ENCODE measurements at regions not wholly inside any gene's neighbourhood (a gene's known extent, or its start where the extent isn't known, plus 50 kb on each side); places are given as distances from the start of the nearest gene placed in this dataset.

DNA sequence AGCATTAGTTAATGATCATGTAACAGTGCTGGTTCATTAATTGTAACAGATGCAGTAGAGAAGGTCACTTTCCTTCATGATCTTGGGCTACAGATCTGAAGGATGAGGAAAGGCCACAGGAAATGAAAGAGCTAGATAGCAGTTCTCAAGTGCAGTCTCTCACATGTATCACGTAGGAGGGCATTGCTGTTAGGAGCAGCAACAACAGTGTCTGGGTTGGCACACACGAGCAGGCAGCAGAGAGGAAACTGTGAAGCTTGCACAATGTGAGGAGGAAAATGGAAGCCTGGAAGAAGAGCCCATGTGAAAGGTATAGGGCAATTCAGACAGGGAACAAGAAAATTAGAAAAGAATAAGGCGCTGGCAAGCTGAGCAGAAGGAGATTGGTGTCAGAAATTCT is 1741.5 kb downstream of the PCDH9 start:
- Histone ChIP-seq H3K9me3 (ENCODE audit: low read length) (no peaks in the 10 kb centered on the region; the same call in 1 of the 2 replicates), H3K27me3 (ENCODE audit: control insufficient read depth in 1 of 2, insufficient read depth in 2 of 2, low read length in 2 of 2) (no peaks in the 10 kb centered on the region), H3K36me3 (replicated peaks in 1 of 2; ENCODE audit: control insufficient read depth in 1 of 2, insufficient read depth in 2 of 2, low read length in 2 of 2) (no peaks in the 10 kb centered on the region), H3K4me3 (replicated peaks in 1 of 3; ENCODE audit: insufficient read depth in 1 of 3, low read depth in 2 of 3, low read length in 3 of 3) (no peak overlapping the region), H3K79me2 (ENCODE audit: insufficient read depth, low read length) (no peaks in the 10 kb centered on the region), H3K27ac (ENCODE audit: extremely low read length, insufficient read depth, low read length) (no peak overlapping the region), H3K9ac (ENCODE audit: insufficient read depth, low read depth, low read length) (no peak overlapping the region), H2AFZ (ENCODE audit: low read length) (no peak overlapping the region), H3K4me2 (ENCODE audit: low read depth, low read length) (no peak overlapping the region), H4K20me1 (ENCODE audit: insufficient read depth, low read length) (no peaks in the 10 kb centered on the region), H3K4me1 (ENCODE audit: insufficient read depth, low read length) (no peaks in the 10 kb centered on the region)
- DNase-seq (ENCODE audit: low spot score) (no peak), FAIRE-seq (no peak), ATAC-seq (no peak)
- no TSS peak for BruUV-seq (replicated peaks)
- in situ Hi-C loops (cut with HindIII; ENCODE audit: extremely low pct_ligation_motif_present, low pct_unique_long_range_greater_than_20kb), result no loop called here
- ChIA-PET POLR2A (no interaction called here), CTCF (ENCODE audit: low intra/inter-chr PET ratio, low total read pairs) (no interaction called here)
- 0% methylated on average over 3 of the region's 3 CpGs for WGBS (ENCODE audit: low lambda C conversion rate)
- TF ChIP-seq SSRP1 (CRISPR knock-in tag; IDR thresholded peaks at IDR 0.05), result no peak
- TF ChIP-seq HNRNPUL1 (IDR thresholded peaks at IDR 0.05; ENCODE audit: low read depth, low read length), result no peak
- no peak for TF ChIP-seq DNMT3B (CRISPR knock-in tag; conservative IDR thresholded peaks at IDR 0.05)
- intact Hi-C loops (cut with micrococcal nuclease; ENCODE audit: unreplicated experiment), result no loop called here

DNA sequence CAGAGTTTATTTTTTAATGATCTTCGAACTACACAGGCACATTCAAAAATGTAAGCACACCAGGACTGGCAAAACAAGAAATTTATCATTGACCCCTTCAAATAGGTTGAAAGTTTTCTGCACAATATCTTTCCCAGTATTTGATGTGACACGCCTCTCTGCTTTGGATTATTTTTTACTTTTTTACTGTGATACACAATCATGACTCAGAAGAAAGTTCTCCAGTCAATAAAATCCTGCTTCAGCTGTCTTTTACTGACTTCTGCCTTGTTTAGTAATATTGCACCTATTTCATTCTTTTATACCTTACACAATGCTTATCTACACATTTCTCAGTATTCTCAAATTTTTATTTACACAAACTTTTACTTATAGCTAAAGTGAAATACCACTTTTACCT is 1750.4 kb downstream of the PCDH9 start:
- ATAC-seq (no peak), DNase-seq (ENCODE audit: low spot score) (no peak), FAIRE-seq (no peak)
- H3K27ac ChIP-seq (ENCODE audit: extremely low read length, insufficient read depth, low read length), result no peak overlapping the region
- H3K4me1 ChIP-seq (ENCODE audit: insufficient read depth, low read length), result no peaks in the 10 kb centered on the region
- BruUV-seq (replicated peaks), result no TSS peak
- no peaks in the 10 kb centered on the region; the same call in 1 of the 2 replicates for H4K20me1 ChIP-seq (ENCODE audit: insufficient read depth, low read length)
- TF ChIP-seq ZKSCAN8 (CRISPR knock-in tag; IDR thresholded peaks at IDR 0.05; ENCODE audit: borderline replicate concordance), result no peak
- TF ChIP-seq SP2 (CRISPR knock-in tag; IDR thresholded peaks at IDR 0.05), result no peak
- TF ChIP-seq, protein P1, sequence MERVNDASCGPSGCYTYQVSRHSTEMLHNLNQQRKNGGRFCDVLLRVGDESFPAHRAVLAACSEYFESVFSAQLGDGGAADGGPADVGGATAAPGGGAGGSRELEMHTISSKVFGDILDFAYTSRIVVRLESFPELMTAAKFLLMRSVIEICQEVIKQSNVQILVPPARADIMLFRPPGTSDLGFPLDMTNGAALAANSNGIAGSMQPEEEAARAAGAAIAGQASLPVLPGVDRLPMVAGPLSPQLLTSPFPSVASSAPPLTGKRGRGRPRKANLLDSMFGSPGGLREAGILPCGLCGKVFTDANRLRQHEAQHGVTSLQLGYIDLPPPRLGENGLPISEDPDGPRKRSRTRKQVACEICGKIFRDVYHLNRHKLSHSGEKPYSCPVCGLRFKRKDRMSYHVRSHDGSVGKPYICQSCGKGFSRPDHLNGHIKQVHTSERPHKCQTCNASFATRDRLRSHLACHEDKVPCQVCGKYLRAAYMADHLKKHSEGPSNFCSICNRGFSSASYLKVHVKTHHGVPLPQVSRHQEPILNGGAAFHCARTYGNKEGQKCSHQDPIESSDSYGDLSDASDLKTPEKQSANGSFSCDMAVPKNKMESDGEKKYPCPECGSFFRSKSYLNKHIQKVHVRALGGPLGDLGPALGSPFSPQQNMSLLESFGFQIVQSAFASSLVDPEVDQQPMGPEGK (CRISPR knock-in tag; IDR thresholded peaks at IDR 0.05), result no peak
- no peak for TF ChIP-seq EZH2 (conservative IDR thresholded peaks at IDR 0.05; ENCODE audit: low read depth, low read length)
- TF ChIP-seq PHF5A (CRISPR knock-in tag; IDR thresholded peaks at IDR 0.05; ENCODE audit: low read depth, unreplicated experiment), result no peak
- no peak for TF ChIP-seq KDM2A (CRISPR knock-in tag; IDR thresholded peaks at IDR 0.05; ENCODE audit: borderline replicate concordance, low read depth)
- TF ChIP-seq ZNF713 (CRISPR knock-in tag; IDR thresholded peaks at IDR 0.05), result no peak
- TF ChIP-seq, protein P2, sequence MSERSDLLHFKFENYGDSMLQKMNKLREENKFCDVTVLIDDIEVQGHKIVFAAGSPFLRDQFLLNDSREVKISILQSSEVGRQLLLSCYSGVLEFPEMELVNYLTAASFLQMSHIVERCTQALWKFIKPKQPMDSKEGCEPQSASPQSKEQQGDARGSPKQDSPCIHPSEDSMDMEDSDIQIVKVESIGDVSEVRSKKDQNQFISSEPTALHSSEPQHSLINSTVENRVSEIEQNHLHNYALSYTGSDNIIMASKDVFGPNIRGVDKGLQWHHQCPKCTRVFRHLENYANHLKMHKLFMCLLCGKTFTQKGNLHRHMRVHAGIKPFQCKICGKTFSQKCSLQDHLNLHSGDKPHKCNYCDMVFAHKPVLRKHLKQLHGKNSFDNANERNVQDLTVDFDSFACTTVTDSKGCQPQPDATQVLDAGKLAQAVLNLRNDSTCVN (CRISPR knock-in tag; IDR thresholded peaks at IDR 0.05; ENCODE audit: borderline replicate concordance), result no peak
- TF ChIP-seq ZNF446 (CRISPR knock-in tag; IDR thresholded peaks at IDR 0.05), result no peak
- TF ChIP-seq, protein P3, sequence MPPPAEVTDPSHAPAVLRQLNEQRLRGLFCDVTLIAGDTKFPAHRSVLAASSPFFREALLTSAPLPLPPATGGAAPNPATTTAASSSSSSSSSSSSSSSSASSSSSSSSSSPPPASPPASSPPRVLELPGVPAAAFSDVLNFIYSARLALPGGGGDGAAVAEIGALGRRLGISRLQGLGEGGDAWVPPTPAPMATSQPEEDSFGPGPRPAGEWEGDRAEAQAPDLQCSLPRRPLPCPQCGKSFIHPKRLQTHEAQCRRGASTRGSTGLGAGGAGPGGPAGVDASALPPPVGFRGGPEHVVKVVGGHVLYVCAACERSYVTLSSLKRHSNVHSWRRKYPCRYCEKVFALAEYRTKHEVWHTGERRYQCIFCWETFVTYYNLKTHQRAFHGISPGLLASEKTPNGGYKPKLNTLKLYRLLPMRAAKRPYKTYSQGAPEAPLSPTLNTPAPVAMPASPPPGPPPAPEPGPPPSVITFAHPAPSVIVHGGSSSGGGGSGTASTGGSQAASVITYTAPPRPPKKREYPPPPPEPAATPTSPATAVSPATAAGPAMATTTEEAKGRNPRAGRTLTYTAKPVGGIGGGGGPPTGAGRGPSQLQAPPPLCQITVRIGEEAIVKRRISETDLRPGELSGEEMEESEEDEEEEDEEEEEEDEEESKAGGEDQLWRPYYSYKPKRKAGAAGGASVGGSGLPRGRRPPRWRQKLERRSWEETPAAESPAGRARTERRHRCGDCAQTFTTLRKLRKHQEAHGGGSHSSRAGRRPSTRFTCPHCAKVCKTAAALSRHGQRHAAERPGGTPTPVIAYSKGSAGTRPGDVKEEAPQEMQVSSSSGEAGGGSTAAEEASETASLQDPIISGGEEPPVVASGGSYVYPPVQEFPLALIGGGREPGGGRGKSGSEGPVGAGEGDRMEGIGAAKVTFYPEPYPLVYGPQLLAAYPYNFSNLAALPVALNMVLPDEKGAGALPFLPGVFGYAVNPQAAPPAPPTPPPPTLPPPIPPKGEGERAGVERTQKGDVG (CRISPR knock-in tag; IDR thresholded peaks at IDR 0.05; ENCODE audit: borderline replicate concordance), result no peak
- no peak overlapping the region for H3K9ac ChIP-seq (ENCODE audit: insufficient read depth, low read depth, low read length)
- whole genome bisulfite sequencing (ENCODE audit: low lambda C conversion rate), result 0% methylated on average over 2 of the region's 2 CpGs
- intact Hi-C loops (cut with micrococcal nuclease; ENCODE audit: unreplicated experiment) (no loop called here), in situ Hi-C loops (cut with HindIII; ENCODE audit: extremely low pct_ligation_motif_present, low pct_unique_long_range_greater_than_20kb) (no loop called here)
- CTCF ChIA-PET (ENCODE audit: low intra/inter-chr PET ratio, low total read pairs), result no interaction called here
- no peaks in the 10 kb centered on the region for H3K79me2 ChIP-seq (ENCODE audit: insufficient read depth, low read length)
- no peaks in the 10 kb centered on the region for H3K36me3 ChIP-seq (replicated peaks in 1 of 2; ENCODE audit: control insufficient read depth in 1 of 2, insufficient read depth in 2 of 2, low read length in 2 of 2)
- H3K27me3 ChIP-seq (ENCODE audit: control insufficient read depth in 1 of 2, insufficient read depth in 2 of 2, low read length in 2 of 2), result no peaks in the 10 kb centered on the region
- H3K4me2 ChIP-seq (ENCODE audit: low read depth, low read length), result no peak overlapping the region
- POLR2A ChIA-PET, result no interaction called here
- no peak overlapping the region for H3K4me3 ChIP-seq (replicated peaks in 1 of 3; ENCODE audit: insufficient read depth in 1 of 3, low read depth in 2 of 3, low read length in 3 of 3)
- H3K9me3 ChIP-seq (ENCODE audit: low read length), result no peaks in the 10 kb centered on the region
- no peak overlapping the region for H2AFZ ChIP-seq (ENCODE audit: low read length)
